ENCODE measurements at regions not wholly inside any gene's neighbourhood (a gene's known extent, or its start where the extent isn't known, plus 50 kb on each side); places are given as distances from the start of the nearest gene placed in this dataset.
"Not testable (repeated sequence)": the region's sequence is repeated elsewhere in the genome, so short reads cannot be mapped to it uniquely, and the experiment has no call there.

DNA sequence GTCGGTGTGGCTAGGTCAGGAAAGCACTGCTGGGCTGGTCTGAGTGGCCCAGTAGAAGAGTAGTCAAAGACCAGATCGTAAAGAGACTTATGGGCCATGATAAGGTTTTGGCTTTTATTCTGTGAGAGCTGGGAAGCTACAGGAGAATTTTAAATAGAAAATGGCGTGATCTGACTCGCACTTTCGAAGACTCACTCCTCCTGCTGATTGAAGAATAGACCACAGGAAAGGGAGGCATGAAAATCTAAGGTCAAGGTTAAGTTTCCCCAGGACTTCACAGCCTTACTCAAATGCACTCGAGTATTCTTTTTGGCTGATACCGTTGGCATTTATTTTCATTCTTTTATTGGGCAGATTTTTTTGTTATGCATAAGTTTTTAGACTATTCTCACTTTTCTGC lies 231.4 kb upstream of the ANKRD50 start:
- no peak for DNase-seq (ENCODE audit: low read depth)

DNA sequence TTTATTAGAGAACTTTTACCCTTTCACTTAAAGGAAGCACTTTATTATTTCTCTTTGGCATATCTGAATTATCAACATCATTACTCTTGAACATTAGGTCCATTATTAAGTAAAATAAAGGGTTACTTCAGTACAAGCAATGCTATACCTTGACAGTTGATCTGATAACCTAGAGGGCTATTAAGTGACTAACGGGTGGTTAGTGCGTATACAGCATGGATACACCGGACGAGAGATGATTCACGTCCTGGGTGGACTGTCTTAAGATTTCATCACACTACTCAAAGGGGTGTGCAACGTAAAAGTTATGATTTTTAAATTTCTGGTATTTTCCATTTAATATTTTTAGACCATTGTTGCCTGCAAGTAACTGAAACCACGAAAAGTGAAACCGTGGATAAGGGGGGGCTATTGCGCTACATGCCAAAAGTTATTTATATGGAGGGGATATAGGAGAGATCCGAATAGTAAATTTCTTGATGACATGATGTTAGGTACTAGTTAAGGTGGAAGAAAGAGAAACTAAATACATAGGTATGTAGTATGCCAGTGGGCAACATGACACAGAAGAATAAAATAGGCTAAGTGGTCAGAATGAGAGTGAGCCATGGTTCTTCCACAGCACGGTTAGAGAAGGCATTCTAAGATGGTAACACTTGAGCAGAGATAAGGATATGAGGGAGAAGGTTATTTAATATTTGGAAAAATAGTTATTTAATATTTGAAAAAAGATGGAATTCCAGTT lies 230.8 kb upstream of the ANKRD50 start:
- peak; percentile 24 for DNase-seq (ENCODE audit: low read depth)

DNA sequence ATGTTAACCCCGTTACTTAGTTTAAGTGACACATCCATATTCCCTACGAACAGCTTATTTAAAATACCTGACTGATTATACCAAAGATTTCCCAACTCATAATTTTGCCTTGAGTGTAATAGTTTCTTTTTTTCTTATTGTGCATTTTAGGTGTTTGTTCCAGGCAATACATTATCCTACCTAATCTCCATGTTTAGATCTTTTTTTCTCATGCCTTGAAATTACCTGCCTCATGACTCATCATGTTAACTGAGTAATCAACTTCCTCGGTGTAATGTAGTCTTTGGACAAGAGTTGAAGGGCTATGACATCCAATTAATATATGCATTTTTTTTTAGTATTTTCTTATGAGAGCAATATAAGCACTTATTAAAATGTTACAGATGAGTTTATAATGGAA lies 228.7 kb upstream of the ANKRD50 start:
- DNase-seq (ENCODE audit: low read depth), result peak; percentile 74

DNA sequence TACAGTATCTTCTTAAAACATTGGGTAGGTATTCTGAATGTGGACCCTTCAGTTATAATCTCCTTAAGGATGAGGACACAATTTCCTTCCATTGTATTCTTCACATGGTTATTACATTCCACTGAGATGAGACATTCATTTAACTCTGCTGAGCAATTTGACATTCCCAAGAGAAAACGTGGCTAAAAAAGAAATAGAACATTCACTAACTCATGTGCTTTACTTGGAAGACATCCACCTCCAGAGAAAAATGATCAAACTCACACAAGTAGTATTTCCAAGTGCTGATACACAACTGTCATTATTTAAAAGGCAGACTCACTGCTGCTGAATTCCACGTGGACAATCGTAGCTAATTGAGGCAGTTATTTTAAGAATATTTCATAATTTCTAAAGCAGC lies 227.9 kb upstream of the ANKRD50 start:
- peak; percentile 94 for DNase-seq (ENCODE audit: low read depth)

DNA sequence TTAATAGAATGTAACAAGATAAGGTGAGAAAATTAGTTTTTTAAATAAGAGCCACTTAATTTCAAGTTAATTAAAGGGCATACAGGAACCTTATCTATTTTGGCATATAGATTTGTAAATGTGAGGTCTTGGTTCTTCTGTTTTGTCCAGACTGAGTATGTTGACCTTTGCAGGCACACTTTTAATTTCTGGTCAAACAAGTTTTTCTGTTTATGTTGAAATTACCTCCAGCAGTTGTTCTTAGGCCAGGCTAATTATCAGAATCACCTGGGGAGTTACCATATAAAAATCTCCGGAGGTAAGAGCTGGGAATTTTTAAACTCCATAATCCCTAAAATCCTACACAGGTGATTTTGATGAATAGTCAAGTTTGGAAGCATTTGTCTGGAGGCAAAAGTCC lies 227.4 kb upstream of the ANKRD50 start:
- DNase-seq (ENCODE audit: low read depth), result no peak

DNA sequence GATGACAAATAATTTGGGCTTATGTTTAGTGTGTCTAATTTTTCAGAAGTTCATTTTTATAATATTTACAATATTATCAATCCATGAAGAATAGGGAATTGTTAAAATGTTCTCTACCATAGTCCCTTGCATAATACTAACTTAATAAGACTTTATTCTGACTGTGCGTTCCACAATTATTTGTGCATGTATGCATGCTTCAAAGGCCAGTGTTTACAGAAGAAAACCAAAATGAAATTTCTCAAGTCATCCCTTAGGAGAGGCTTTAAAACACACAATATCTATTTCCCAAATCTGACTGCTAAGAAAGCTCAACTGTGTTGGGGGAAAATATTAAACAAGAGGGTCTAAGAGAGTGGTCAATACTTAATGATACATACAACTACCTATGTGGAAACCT lies 226.3 kb upstream of the ANKRD50 start:
- no peak for DNase-seq (ENCODE audit: low read depth)

DNA sequence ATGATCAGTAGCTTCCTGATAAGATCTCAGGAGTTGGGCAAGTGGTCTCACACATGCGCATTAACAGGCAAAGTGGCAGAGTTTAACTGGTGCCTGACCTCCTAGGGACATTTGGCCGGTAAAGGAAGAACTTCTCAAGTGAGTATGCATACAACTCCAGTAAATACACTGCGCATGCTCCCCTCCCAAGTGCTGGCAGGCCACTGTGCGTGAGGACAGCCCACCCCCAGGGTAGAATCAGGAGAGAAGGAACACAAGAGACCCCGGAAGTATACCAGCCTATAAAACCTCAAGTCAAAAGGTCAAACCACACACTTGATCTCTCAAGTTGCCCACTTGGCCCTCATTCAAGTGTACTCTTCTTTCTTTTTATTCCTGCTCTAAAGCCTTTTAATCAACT lies 225.5 kb upstream of the ANKRD50 start:
- DNase-seq (ENCODE audit: low read depth), result no peak

DNA sequence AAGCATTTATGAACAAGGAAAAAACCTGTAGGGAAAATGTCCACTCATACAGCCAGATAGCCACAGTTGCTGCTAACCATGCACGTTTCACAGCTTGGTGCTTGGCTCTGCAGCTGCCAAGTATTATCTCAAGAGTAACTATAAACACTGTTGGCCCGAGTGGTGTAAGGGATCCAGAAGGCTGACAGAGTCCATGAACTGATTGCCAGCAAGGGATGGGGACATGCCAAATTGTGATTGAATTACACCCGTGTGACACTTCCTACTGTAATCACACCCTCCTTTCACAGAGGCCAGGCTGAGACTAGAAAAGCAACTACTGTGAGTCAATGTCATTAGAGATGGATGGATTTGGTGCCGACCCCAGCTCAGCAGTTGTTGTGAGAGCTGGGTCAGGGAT lies 223.9 kb upstream of the ANKRD50 start:
- DNase-seq (ENCODE audit: low read depth), result no peak

DNA sequence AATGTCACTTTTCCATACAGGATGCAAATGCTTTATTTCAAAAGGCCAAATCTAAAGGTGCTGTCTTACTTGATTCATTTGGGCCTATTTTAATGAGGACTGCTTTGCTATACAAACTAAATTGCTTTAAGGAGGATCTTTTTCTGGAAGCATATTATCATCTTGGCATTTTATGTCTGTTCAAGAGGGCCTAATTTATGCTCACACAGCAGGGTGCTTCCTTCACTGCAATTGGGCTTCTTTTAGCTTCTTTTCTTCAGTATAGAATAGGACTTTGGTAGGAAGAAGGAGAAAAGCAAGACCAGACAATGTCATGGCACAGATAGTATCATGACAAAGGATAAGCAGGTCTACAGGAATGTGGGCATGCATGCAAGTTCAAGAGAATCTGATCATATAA lies 222.4 kb upstream of the ANKRD50 start:
- DNase-seq (ENCODE audit: low read depth), result no peak

DNA sequence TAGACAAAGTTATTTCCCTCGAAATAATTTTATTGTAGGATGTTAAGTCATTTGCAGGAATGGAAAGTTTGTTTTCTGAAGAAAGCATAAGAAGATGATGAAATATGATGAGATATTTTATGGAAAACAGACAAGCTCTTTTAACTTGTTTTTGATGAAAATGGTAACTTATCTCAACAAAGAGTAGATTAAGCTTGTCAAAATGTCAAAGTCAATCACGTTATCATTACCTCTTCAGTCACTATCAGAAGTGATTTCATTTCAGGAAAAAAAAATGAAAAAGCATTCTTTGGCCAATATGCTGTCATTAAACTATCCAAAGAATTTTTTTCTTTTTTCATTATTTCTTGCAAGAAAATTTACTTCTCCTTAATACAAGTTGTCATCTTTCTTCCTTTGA lies 221.0 kb upstream of the ANKRD50 start:
- no peak for DNase-seq (ENCODE audit: low read depth)

DNA sequence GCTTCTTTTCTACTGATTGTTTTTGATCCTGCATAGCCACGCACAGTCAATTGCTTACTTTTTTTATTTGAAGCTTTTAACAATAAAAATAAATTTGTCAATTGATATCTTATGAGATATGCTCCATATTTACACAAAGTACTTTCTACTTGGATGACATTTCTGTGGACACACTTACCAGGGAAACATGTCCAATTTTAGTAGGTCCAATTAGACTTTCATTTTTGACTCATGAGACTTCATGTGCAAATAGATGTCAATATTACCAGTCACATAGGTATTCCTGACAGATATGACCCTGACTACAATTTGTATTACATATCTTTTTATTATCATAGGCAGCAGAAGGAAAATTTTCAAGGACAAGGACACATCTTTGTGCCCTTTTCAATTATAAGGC lies 219.9 kb upstream of the ANKRD50 start:
- no peak for DNase-seq (ENCODE audit: low read depth)

DNA sequence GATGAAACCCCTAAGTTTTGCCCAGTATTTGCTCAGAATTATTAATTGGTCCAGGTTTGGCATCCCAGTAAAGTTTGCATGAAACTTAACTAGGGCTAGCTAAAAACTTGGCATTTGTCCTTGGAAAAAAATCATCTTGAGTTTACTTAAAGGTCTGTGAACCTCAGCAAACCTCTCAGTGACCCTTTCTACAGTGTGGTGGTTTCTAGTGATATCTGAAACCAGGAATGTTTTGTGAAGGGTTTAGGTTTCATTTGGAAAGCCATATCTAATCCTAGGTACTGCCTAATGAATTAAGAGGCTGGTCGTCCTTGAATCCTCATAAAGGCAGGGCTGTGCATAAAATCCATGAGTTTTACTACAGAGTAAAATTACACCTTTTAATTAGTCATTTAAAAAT lies 218.5 kb upstream of the ANKRD50 start:
- peak; percentile 37 for DNase-seq (ENCODE audit: low read depth)

DNA sequence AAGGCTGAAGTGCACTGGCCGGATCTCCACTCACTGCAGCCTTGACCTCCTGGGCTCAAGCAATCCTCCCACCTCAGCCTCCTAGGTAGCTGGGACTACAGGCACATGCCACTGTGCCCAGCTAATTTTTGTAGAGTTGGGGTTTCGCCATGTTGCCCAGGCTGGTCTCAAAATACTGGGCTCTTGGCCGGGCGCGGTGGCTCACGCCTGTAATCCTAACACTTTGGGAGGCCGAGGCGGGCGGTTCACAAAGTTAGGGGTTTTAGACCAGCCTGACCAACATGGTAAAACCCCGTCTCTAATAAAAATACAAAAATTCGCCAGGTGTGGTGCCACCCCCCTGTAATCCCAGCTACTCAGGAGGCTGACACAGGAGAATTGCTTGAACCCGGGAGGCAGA lies 210.2 kb upstream of the ANKRD50 start:
- DNase-seq (ENCODE audit: low read depth), result not testable (repeated sequence)

DNA sequence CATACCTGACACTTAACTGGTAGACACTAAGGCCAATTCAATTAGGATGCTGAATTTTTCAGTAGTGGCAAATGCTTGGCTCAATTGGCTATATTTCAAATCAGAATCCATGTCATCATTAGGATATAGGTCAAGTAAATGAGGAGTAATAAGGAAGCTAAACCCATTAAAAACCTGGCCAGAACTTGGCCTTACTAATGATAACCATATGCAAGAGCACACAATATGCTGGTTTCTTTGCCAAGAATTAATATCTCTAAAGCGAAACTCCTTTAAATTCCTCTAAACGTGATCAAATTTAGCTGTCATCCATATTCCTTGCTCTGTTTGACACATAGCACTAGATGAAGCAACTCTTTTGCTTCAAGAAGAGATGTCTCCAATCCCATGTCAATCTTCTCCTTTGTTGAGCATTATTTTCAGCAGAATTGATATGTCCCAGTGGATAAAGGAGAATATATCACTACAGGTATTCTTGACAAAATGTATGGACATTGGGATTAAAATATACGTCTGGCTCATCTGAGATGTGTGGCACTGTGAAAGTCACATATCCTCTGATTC lies 206.1 kb upstream of the ANKRD50 start:
- DNase-seq (ENCODE audit: low read depth), result no peak

DNA sequence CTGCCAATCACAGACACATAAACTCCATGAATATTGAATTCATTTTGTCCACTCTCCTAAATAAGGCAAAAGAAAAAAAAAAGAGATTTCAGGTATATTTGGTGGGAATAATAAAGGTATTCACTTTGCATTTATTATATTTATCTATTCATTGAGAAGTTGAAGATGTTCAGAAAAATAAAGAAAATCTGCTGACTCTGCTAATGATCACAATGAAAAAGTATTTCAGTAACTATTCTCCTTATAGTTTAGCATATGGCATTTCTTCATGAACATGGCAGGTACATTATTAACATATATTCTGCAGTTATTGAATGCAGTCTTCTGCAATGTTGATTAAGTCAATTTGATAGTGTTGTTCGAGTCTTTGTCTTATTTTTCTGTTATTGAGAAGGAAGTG lies 202.5 kb upstream of the ANKRD50 start:
- no peak for DNase-seq (ENCODE audit: low read depth)

DNA sequence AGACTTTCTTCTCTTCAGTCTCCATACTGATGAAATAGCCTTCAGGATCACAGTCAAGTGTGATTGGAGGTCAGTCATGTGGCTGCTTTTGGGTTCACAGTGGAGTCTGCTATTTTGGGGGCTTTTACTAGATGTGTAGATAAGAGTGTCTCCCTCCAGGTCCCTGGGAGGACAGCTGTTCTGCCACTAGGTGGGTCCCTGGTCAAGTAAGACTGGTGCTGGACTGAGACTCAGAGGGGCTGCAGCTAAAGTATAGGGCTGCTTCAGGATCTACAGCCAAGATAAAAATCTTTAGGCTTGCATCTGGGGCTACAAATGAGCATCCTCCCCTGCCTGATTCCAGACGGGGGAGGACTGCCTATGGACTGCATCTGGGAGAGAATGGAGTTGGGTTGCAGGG lies 200.7 kb upstream of the ANKRD50 start:
- DNase-seq (ENCODE audit: low read depth), result no peak

DNA sequence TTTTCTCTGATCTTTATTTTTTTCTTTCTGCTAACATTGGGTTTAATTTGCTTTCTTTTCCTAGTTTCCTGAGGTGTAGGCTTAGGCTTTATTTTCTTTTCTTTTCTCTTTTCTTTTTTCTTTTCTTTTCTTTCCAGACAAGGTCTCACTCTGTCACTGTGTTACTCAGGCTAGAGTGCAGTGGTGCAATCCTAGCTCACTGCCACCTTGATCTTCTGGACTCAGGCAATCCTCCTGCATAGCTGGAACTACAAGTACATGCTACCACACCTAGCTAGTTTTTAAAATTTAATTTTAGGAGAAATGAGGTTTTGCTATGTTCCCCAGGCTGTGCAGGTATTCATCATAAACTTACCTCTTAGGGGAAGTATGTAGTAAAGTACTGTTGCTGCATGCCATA lies 197.8 kb upstream of the ANKRD50 start:
- no peak for DNase-seq (ENCODE audit: low read depth)

DNA sequence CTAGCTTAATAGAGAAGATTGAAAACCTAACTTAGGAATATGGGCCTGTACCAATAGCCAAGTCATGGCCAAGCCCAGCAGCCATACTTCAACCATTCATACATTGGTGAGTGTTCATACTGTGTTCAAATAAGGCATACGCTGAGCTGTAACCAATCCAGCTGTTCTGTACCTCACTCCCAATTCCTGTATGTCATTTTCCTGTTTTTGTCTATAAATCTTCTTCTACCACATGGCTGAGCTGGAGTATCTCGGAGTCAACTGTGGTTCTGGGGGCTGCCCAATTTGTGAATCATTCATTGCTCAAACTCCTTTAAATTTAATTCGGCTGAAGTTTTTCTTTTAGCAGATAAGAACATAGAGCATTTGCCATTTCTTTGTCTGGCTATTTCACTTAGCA lies 195.3 kb upstream of the ANKRD50 start:
- DNase-seq (ENCODE audit: low read depth), result peak; percentile 51

DNA sequence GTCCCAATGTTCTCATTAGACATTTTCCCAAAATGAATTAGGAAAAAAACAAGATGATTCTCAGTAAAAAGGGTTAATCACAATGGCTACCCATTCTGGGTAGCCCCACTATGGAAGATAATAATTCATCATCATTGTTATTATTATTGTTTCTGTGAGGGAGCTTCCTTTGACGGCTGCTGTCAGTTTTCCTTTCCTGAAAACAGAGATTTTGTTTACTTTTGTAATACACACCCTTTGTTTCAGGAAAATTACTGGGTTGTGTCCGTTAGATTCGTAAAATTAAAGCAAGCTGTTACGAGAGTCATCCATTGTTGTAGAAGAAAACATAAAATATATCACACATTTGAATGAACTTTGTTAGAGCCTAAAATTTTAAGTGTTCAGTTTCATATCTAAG lies 192.9 kb upstream of the ANKRD50 start:
- no peak for DNase-seq (ENCODE audit: low read depth)

DNA sequence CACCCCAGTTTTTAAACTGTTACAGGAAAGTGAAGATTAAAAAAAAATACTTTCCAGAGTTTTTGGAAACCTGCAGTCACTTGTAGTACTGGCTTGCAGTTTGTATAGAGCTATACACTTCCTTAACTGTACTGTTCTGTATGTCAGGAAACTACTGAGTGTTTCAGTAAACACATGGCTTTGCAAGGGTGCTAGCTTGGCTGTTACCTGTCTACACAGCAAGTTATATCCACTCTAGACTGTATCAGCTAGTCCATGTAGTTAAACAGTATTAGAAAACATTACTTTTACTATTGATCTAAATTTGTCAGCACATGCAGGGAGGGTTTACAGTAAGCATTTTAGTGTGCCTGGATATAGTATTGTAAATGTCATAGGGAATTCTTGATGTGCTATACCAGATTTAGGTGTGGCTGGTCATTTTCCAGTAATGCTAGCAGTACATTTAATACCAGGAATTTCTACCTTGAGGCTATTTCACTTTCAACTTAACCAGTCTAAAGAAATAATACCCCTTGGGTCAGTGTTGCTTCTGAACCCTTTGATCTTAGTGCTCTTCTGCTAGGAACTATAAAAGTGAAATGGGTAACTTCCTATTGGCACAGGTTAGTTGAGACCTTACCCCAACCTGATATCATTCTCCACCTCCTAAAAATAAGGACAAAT lies 192.3 kb upstream of the ANKRD50 start:
- no peak for DNase-seq (ENCODE audit: low read depth)

DNA sequence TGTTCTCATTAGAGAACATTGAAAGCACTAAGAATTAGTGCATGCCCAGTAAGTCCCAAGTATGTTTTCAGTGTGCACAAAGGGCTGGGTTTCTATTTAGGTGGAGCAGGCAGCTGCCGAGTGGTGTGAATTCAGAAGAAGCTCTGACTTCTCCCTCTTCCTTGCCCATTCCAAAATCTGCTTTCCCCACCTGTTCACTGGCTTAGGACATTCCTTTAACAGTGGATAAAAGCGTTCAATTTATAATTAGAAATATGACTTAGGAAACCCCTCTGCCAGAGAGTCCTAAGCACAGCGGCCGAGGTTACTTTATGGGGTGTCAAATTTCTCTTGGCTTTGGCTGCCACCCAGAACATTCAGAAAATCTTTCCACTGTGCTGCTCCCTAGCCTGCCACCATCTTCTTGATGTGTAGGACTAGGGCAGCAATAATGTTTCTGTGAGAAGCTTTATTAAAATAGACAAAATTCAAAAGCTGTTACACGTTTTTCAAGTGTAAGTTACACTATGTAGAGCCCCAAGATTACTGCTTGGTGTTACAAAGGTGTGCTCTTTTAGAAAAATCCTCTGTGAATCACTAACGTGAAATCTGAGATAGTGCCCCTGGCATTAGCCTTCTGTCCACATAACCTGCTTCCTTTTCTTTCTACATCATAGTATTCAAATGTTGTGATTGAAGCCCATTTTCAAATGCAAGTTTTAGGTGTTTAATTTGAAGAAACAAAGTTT lies 191.6 kb upstream of the ANKRD50 start:
- DNase-seq (ENCODE audit: low read depth), result peak; percentile 73

DNA sequence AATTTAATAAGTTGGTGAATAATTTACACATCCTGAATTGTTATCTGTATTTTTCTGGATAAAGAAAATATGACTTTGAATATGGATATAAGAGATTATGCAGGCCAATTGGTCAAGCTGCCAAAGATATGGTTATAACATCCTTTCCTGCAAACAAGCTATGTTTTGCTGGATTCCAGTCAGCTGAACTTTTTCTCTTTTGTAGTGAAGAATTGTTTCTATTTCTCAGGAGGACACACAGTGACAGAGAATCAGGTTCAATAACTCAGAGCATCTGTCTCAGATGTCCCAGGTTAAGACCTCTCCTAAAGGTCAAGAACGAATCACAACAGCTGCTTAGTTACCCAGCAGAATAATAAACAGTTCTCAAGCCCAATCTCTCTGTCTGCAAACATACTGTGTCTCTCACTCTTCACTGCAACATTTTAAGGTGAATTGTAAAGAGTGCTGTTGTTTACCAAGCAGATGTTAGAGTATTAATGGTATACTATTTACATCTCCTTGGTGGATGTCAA lies 189.5 kb upstream of the ANKRD50 start:
- DNase-seq (ENCODE audit: low read depth), result no peak
